AG09319 (cell line): ENCODE measurements at regions not wholly inside any gene's neighbourhood (a gene's known extent, or its start where the extent isn't known, plus 50 kb on each side); places are given as distances from the start of the nearest gene placed in this dataset.

Experiments
- DNase-seq: peaks from one replicate; pipeline ENCODE4 v3.0.0-alpha.2; 2010; ENCODE audit warnings: low read depth; ENCODE audit errors: extremely low read depth
- TF ChIP-seq, protein P1 (sequence below): IDR thresholded peaks from 2 replicates; pipeline ENCODE4 v1.5.1; 2011; ENCODE audit warnings: low read depth, mild to moderate bottlenecking, inconsistent platforms, low read length, moderate library complexity

DNA sequence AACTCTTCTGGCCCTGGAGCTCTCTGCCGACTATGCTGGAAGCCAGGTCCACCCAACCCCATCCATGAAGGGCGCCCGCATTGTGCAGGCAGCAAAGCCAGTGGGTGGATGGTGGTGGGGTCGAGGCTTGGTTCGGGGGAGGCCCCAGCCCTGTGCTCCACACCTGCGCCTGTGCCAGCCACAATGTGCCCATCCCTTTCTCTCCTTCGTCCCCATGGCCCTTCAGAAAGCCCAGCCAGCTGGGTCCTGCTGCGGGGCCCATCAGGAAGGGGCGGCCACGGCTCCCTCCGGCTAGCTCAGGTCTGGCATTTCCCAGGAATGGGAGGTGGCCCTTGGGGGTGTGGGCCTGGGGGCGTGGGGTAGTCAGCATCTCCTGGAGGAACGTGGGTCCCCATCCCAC is 91.6 kb downstream of the HMX1 start:
- no peak for DNase-seq
- TF ChIP-seq, protein P1, sequence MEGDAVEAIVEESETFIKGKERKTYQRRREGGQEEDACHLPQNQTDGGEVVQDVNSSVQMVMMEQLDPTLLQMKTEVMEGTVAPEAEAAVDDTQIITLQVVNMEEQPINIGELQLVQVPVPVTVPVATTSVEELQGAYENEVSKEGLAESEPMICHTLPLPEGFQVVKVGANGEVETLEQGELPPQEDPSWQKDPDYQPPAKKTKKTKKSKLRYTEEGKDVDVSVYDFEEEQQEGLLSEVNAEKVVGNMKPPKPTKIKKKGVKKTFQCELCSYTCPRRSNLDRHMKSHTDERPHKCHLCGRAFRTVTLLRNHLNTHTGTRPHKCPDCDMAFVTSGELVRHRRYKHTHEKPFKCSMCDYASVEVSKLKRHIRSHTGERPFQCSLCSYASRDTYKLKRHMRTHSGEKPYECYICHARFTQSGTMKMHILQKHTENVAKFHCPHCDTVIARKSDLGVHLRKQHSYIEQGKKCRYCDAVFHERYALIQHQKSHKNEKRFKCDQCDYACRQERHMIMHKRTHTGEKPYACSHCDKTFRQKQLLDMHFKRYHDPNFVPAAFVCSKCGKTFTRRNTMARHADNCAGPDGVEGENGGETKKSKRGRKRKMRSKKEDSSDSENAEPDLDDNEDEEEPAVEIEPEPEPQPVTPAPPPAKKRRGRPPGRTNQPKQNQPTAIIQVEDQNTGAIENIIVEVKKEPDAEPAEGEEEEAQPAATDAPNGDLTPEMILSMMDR, result no peak

DNA sequence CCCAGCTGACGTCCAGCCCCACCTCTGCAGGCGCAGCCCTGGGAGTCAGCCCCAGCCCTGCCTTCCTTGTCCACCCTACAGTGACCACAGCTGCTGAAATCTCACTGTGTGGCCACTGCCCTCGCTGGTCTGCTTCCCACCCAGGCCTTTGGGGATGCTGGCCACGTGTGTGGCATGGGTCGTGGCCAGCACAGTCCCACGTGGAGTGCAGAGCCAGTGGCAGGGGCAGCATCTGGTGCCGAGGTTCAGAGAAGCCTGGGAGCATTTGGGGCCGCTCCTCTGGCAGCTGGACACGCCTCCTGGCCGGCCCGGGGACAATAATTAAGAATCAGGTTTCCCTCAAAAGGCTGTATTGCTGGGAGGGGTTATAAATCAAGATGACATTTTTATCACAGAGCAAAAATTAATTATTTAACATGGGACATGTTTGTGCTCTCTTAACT is 92.1 kb downstream of the HMX1 start:
- TF ChIP-seq, protein P1, result no peak
- no peak for DNase-seq

DNA sequence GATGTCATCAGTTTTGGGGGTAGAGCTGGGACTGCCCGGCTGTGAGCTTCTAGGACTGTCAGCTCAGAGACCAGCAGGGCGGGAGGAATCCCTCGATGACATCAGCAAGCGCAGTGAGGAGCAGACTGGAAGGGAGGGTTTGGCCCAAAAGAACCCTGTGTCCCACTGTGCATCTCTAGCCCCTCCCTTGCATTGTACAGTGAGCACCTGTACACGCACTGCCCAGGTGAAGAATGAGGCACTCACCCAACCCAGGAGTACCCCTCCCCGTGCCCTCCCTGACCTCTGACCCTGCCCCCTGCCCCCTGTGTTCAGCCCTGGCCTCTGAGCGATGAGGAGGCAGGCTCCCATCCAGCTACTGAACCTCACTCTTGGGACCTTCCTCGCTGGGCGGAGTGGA is 92.9 kb downstream of the HMX1 start:
- TF ChIP-seq, protein P1, result no peak

GRCh38 chr4:8778291-8778690 is 93.3 kb downstream of the HMX1 start:
- TF ChIP-seq, protein P1, result no peak

More for the DNA sequence above, 92.9 kb downstream of the HMX1 start:
- no peak for DNase-seq

GRCh38 chr4:8777320-8778196 is 94.1 kb downstream of the HMX1 start:
- TF ChIP-seq, protein P1, result no peak
- no peak for DNase-seq

More at GRCh38 chr4:8778291-8778690, 93.3 kb downstream of the HMX1 start:
- DNase-seq, result no peak

DNA sequence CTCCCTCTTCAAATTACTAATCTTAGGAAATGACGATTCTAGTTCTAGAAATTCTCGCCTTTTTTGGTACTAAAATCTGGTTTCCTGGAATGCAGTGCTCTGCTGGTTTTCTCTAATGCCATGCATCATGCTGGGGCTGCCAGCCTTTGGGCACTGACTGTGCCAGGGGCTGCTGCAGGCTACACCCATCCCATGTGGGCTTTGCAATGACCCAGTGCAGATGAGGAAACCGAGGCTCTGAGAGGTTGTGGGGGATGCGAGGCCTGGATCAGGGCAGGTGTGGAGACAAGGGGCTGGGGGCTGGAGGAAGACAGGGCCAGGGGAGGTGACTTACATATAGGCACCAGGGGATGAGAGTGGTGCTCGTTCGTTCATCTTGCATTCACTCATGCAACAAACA is 95.3 kb downstream of the HMX1 start:
- no peak for DNase-seq
- TF ChIP-seq, protein P1, result no peak

- no peak for DNase-seq
Measured at GRCh38 chr4:8775751-8776355, 95.8 kb downstream of the HMX1 start.

More at GRCh38 chr4:8775751-8776355, 95.8 kb downstream of the HMX1 start:
- TF ChIP-seq, protein P1, result no peak
